ENCODE measurements at regions not wholly inside any gene's neighbourhood (a gene's known extent, or its start where the extent isn't known, plus 50 kb on each side); places are given as distances from the start of the nearest gene placed in this dataset.

DNA sequence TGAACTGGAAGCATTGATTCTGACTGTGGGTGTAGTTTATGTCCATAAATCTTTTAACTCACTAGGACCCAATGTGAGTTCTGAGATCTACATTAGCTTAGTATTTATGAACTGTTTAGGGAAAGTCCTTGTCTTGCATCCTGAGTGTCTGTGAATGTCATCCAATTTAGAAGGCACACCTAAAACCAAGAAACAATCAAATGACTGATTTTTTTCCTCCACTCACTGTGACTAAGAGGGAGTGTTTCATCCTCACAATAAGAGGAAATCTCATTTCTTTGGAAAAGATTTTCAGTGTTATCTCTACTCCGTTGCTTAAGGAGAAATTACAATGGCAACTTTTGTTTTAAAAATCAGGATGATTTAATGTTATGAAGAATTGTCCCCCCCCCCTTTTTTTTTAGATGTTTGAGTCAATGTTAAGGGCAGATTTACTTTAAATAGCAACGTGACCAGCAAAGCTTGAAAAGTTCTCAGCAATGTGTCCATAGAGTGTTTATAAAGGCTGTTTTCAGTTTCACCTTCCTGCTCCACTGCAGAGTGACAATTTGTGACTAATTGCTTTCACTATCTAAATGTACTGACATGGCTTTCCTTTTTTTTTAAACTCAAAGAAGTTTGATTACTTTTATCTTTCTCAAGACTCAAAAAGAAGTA is 173.0 kb downstream of the SPCS3 start:
- H4K5ac ChIP-seq (ENCODE audit: insufficient read length, low read depth, low read length), result no peak overlapping the region
- no peak overlapping the region for H3K18ac ChIP-seq (ENCODE audit: insufficient read length, low read depth, low read length)
- H4K8ac ChIP-seq (replicated peaks; ENCODE audit: insufficient read length, low read depth, low read length), result no peak overlapping the region
- no peaks in the 10 kb centered on the region; a peak in 1 of 5 replicates for H3K9me3 Mint-ChIP-seq
- H2AFZ ChIP-seq (ENCODE audit: low read length), result no peak overlapping the region
- no peaks in the 10 kb centered on the region for H3K4me1 Mint-ChIP-seq
- no peak overlapping the region for H3K27ac ChIP-seq (ENCODE audit: insufficient read length, low read depth, low read length)
- H3K4me3 Mint-ChIP-seq, result no peak overlapping the region
- H3K4me1 ChIP-seq (ENCODE audit: insufficient read depth, low read length), result no peaks in the 10 kb centered on the region
- H3K9me3 ChIP-seq (ENCODE audit: control insufficient read depth, low read depth, low read length), result no peaks in the 10 kb centered on the region
- no peaks in the 10 kb centered on the region for H3K79me1 ChIP-seq (ENCODE audit: insufficient read depth, low read depth, low read length, poor library complexity, severe bottlenecking)
- H3K36me3 Mint-ChIP-seq (ENCODE audit: insufficient read depth in 1 of 3, low read depth in 3 of 3), result no peaks in the 10 kb centered on the region
- no peak overlapping the region for H3K14ac ChIP-seq (ENCODE audit: insufficient read depth, low read length)
- H3T11ph ChIP-seq (ENCODE audit: low read length), result no peak overlapping the region
- no peaks in the 10 kb centered on the region for H3K79me2 ChIP-seq (ENCODE audit: insufficient read depth, low read length)
- no peaks in the 10 kb centered on the region for H3K27me3 ChIP-seq (ENCODE audit: insufficient read depth, low read length)
- no peak overlapping the region for H4K91ac ChIP-seq (ENCODE audit: insufficient read length, low read depth, low read length)
- no peak overlapping the region for H3K27ac Mint-ChIP-seq
- no peak overlapping the region for H2BK12ac ChIP-seq (ENCODE audit: insufficient read length, low read depth, low read length)
- H3K4me2 ChIP-seq (ENCODE audit: insufficient read depth, insufficient read length, low read length), result no peak overlapping the region
- H3K23me2 ChIP-seq (ENCODE audit: insufficient read length, low read depth, low read length, poor library complexity, severe bottlenecking), result no peaks in the 10 kb centered on the region
- no peak overlapping the region for H2BK20ac ChIP-seq (ENCODE audit: low read depth, low read length, poor library complexity, severe bottlenecking)
- H4K20me1 ChIP-seq (ENCODE audit: control insufficient read depth, insufficient read depth, insufficient read length), result no peaks in the 10 kb centered on the region
- H3K23ac ChIP-seq (ENCODE audit: insufficient read length, low read depth, low read length), result no peak overlapping the region
- no peak for TF ChIP-seq CTCF (conservative IDR thresholded peaks at IDR 0.05)
- DNase-seq, result no peak
- H3K9ac ChIP-seq (ENCODE audit: extremely low read depth, insufficient read length, low read length), result no peak overlapping the region
- H2BK5ac ChIP-seq (ENCODE audit: insufficient read length, low read length), result no peak overlapping the region
- no peak overlapping the region for H2AK5ac ChIP-seq (ENCODE audit: insufficient read length, low read length)
- H3K56ac ChIP-seq (ENCODE audit: insufficient read length, low read depth, low read length), result no peak overlapping the region
- H2BK120ac ChIP-seq (ENCODE audit: low read depth, low read length, poor library complexity, severe bottlenecking), result no peak overlapping the region
- H3K27me3 Mint-ChIP-seq (ENCODE audit: low read depth), result no peaks in the 10 kb centered on the region
- no CpG with 5 or more reads among the region's 2 CpGs for WGBS (ENCODE audit: extremely low coverage, insufficient read length, low lambda C conversion rate)
- H3K4ac ChIP-seq (ENCODE audit: low read depth, low read length), result no peak overlapping the region
- no peak overlapping the region for H2BK15ac ChIP-seq (ENCODE audit: low read depth, low read length)
